ENCODE measurements at regions not wholly inside any gene's neighbourhood (a gene's known extent, or its start where the extent isn't known, plus 50 kb on each side); places are given as distances from the start of the nearest gene placed in this dataset.
A peak's percentile ranks its signal among the peaks of the same experiment; 100 is the strongest.

GRCh38 chr3:31377045-31377642 is 155.6 kb upstream of the STT3B start:
- H3K27me3 Mint-ChIP-seq (ENCODE audit: low read depth, unreplicated experiment): peaks cover 2% of the 10 kb centered on the region
- no peaks in the 10 kb centered on the region for H4K20me1 ChIP-seq (ENCODE audit: insufficient read depth, low read length)
- peaks cover 1% of the 10 kb centered on the region for H3K36me3 Mint-ChIP-seq (ENCODE audit: low read depth, unreplicated experiment)
- H3K9me3 ChIP-seq (ENCODE audit: insufficient read depth, low read depth, low read length): no peaks in the 10 kb centered on the region
- H3K4me3 ChIP-seq (ENCODE audit: insufficient read depth, low read depth, low read length): no peak overlapping the region
- TF ChIP-seq CTCF (IDR thresholded peaks at IDR 0.05; ENCODE audit: insufficient read depth, low read depth, low read length) (no peak), EZH2 (IDR thresholded peaks at IDR 0.05; ENCODE audit: insufficient read depth, low read length) (no peak)
- peaks cover 22% of the 10 kb centered on the region for H3K4me1 Mint-ChIP-seq (ENCODE audit: low read depth, unreplicated experiment)
- H3K27me3 ChIP-seq (ENCODE audit: insufficient read depth, low read length): no peaks in the 10 kb centered on the region
- H3K27ac Mint-ChIP-seq (ENCODE audit: unreplicated experiment): peak overlapping the region; percentile 64
- H3K79me2 ChIP-seq (ENCODE audit: insufficient read depth, low read length): no peaks in the 10 kb centered on the region
- H3K4me1 ChIP-seq (ENCODE audit: insufficient read depth, low read length): peaks cover 17% of the 10 kb centered on the region
- H3K4me2 ChIP-seq (ENCODE audit: low read length): peak overlapping the region; percentile 67
- H3K9ac ChIP-seq (ENCODE audit: low read length): no peak overlapping the region
- no peaks in the 10 kb centered on the region for H3K36me3 ChIP-seq (ENCODE audit: insufficient read depth, low read length)
- DNase-seq (ENCODE audit: low read depth): peak; percentile 91
- H3K27ac ChIP-seq (ENCODE audit: low read depth, low read length): peak overlapping the region; percentile 41
- no peak overlapping the region for H3K4me3 Mint-ChIP-seq (ENCODE audit: unreplicated experiment)
- FAIRE-seq: peak; percentile 56
- no peaks in the 10 kb centered on the region for H3K9me3 Mint-ChIP-seq (ENCODE audit: unreplicated experiment)
- H2AFZ ChIP-seq (ENCODE audit: low read depth, low read length): no peak overlapping the region

- Mint-ChIP-seq H3K27ac (ENCODE audit: unreplicated experiment) (no peak overlapping the region), H3K4me1 (ENCODE audit: low read depth, unreplicated experiment) (peaks cover 16% of the 10 kb centered on the region), H3K4me3 (ENCODE audit: unreplicated experiment) (no peak overlapping the region), H3K9me3 (ENCODE audit: unreplicated experiment) (no peaks in the 10 kb centered on the region), H3K27me3 (ENCODE audit: low read depth, unreplicated experiment) (peaks cover 3% of the 10 kb centered on the region), H3K36me3 (ENCODE audit: low read depth, unreplicated experiment) (peaks cover 1% of the 10 kb centered on the region)
- Histone ChIP-seq H3K4me3 (ENCODE audit: insufficient read depth, low read depth, low read length) (no peak overlapping the region), H3K79me2 (ENCODE audit: insufficient read depth, low read length) (no peaks in the 10 kb centered on the region), H3K4me1 (ENCODE audit: insufficient read depth, low read length) (peaks cover 17% of the 10 kb centered on the region), H3K9ac (ENCODE audit: low read length) (no peak overlapping the region), H3K27me3 (ENCODE audit: insufficient read depth, low read length) (no peaks in the 10 kb centered on the region), H3K27ac (ENCODE audit: low read depth, low read length) (no peak overlapping the region), H3K36me3 (ENCODE audit: insufficient read depth, low read length) (no peaks in the 10 kb centered on the region), H2AFZ (ENCODE audit: low read depth, low read length) (no peak overlapping the region), H3K4me2 (ENCODE audit: low read length) (no peak overlapping the region), H3K9me3 (ENCODE audit: insufficient read depth, low read depth, low read length) (no peaks in the 10 kb centered on the region), H4K20me1 (ENCODE audit: insufficient read depth, low read length) (no peaks in the 10 kb centered on the region)
- TF ChIP-seq EZH2 (IDR thresholded peaks at IDR 0.05; ENCODE audit: insufficient read depth, low read length) (no peak), CTCF (IDR thresholded peaks at IDR 0.05; ENCODE audit: insufficient read depth, low read depth, low read length) (no peak)
- DNase-seq (ENCODE audit: low read depth): no peak
- FAIRE-seq: no peak
These were observed 154.5 kb upstream of the STT3B start for GRCh38 chr3:31378231-31378630.

DNA sequence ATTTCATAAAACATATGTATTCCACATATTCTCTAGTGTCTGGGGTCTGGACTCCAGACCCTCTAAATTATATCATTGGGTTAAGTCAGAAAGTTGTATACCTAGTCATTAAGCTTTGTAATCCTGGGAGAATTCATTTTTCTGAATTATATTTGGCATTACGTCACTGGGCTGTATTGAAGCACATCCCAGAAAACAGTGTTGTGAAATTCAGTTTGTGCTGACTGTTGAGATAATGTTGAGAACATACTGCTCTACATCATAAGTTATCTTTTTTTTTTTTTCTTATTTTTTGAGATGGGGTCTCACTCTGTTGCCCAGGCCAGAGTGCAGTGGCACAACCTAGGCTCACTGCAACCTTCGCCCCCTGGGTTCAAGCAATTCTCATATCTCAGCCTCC is 153.1 kb upstream of the STT3B start:
- Histone ChIP-seq H3K4me1 (ENCODE audit: insufficient read depth, low read length) (peaks cover 24% of the 10 kb centered on the region), H3K9ac (ENCODE audit: low read length) (no peak overlapping the region), H3K79me2 (ENCODE audit: insufficient read depth, low read length) (no peaks in the 10 kb centered on the region), H3K9me3 (ENCODE audit: insufficient read depth, low read depth, low read length) (no peaks in the 10 kb centered on the region), H3K4me3 (ENCODE audit: insufficient read depth, low read depth, low read length) (no peak overlapping the region), H3K36me3 (ENCODE audit: insufficient read depth, low read length) (no peaks in the 10 kb centered on the region), H3K4me2 (ENCODE audit: low read length) (no peak overlapping the region), H4K20me1 (ENCODE audit: insufficient read depth, low read length) (no peaks in the 10 kb centered on the region), H3K27me3 (ENCODE audit: insufficient read depth, low read length) (no peaks in the 10 kb centered on the region), H2AFZ (ENCODE audit: low read depth, low read length) (no peak overlapping the region), H3K27ac (ENCODE audit: low read depth, low read length) (no peak overlapping the region)
- TF ChIP-seq CTCF (IDR thresholded peaks at IDR 0.05; ENCODE audit: insufficient read depth, low read depth, low read length) (no peak), EZH2 (IDR thresholded peaks at IDR 0.05; ENCODE audit: insufficient read depth, low read length) (no peak)
- peaks cover 16% of the 10 kb centered on the region for H3K4me1 Mint-ChIP-seq (ENCODE audit: low read depth, unreplicated experiment)
- H3K36me3 Mint-ChIP-seq (ENCODE audit: low read depth, unreplicated experiment): peaks cover 1% of the 10 kb centered on the region
- DNase-seq (ENCODE audit: low read depth) (no peak), FAIRE-seq (no peak)
- H3K4me3 Mint-ChIP-seq (ENCODE audit: unreplicated experiment): no peak overlapping the region
- no peak overlapping the region for H3K27ac Mint-ChIP-seq (ENCODE audit: unreplicated experiment)
- peaks cover 3% of the 10 kb centered on the region for H3K27me3 Mint-ChIP-seq (ENCODE audit: low read depth, unreplicated experiment)
- H3K9me3 Mint-ChIP-seq (ENCODE audit: unreplicated experiment): peaks cover 1% of the 10 kb centered on the region
